ENCODE measurements at regions not wholly inside any gene's neighbourhood (a gene's known extent, or its start where the extent isn't known, plus 50 kb on each side); places are given as distances from the start of the nearest gene placed in this dataset.
"Not testable (repeated sequence)": the region's sequence is repeated elsewhere in the genome, so short reads cannot be mapped to it uniquely, and the experiment has no call there.

- no peak overlapping the region for H3K4me3 ChIP-seq (ENCODE audit: low read length)
- DNase-seq (ENCODE audit: low read depth, low spot score), result no peak
Observed at GRCh38 chr1:198423673-198424072, 116.8 kb downstream of the ATP6V1G3 start.

GRCh38 chr1:198417039-198417438 is 123.4 kb downstream of the ATP6V1G3 start:
- no peak overlapping the region for H3K4me3 ChIP-seq (ENCODE audit: low read length)
- no peak for DNase-seq (ENCODE audit: low read depth, low spot score)

GRCh38 chr1:198416296-198416695 is 124.2 kb downstream of the ATP6V1G3 start:
- no peak overlapping the region for H3K4me3 ChIP-seq (ENCODE audit: low read length)
- DNase-seq (ENCODE audit: low read depth, low spot score), result no peak

- no peak overlapping the region for H3K4me3 ChIP-seq (ENCODE audit: low read length)
- DNase-seq (ENCODE audit: low read depth, low spot score), result no peak
Observed at GRCh38 chr1:198411240-198411639, 129.2 kb downstream of the ATP6V1G3 start.

- no peak for DNase-seq (ENCODE audit: low read depth, low spot score)
- no peak overlapping the region for H3K4me3 ChIP-seq (ENCODE audit: low read length)
Observed at GRCh38 chr1:198408716-198409115, 131.8 kb downstream of the ATP6V1G3 start.

GRCh38 chr1:198404632-198405031 is 135.8 kb downstream of the ATP6V1G3 start:
- not testable (repeated sequence) for H3K4me3 ChIP-seq (ENCODE audit: low read length); DNase-seq (ENCODE audit: low read depth, low spot score)

GRCh38 chr1:198400063-198400462 is 140.4 kb downstream of the ATP6V1G3 start:
- DNase-seq (ENCODE audit: low read depth, low spot score), result no peak
- no peak overlapping the region for H3K4me3 ChIP-seq (ENCODE audit: low read length)

GRCh38 chr1:198399452-198399851 is 141.0 kb downstream of the ATP6V1G3 start:
- DNase-seq (ENCODE audit: low read depth, low spot score), result no peak
- no peak overlapping the region for H3K4me3 ChIP-seq (ENCODE audit: low read length)

- no peak overlapping the region for H3K4me3 ChIP-seq (ENCODE audit: low read length)
- no peak for DNase-seq (ENCODE audit: low read depth, low spot score)
Observed at GRCh38 chr1:198397208-198397808, 143.2 kb downstream of the ATP6V1G3 start.

GRCh38 chr1:198391393-198392020 is 149.0 kb downstream of the ATP6V1G3 start:
- DNase-seq (ENCODE audit: low read depth, low spot score), result no peak
- H3K4me3 ChIP-seq (ENCODE audit: low read length), result no peak overlapping the region

- DNase-seq (ENCODE audit: low read depth, low spot score), result no peak
Observed at GRCh38 chr1:198387587-198387986, 152.9 kb downstream of the ATP6V1G3 start.

GRCh38 chr1:198380275-198380674 is 160.2 kb downstream of the ATP6V1G3 start:
- DNase-seq (ENCODE audit: low read depth, low spot score), result no peak
- H3K4me3 ChIP-seq (ENCODE audit: low read length), result no peak overlapping the region

More at GRCh38 chr1:198387587-198387986, 152.9 kb downstream of the ATP6V1G3 start:
- no peak overlapping the region for H3K4me3 ChIP-seq (ENCODE audit: low read length)

GRCh38 chr1:198377702-198378101 is 162.8 kb downstream of the ATP6V1G3 start:
- no peak for DNase-seq (ENCODE audit: low read depth, low spot score)
- no peak overlapping the region for H3K4me3 ChIP-seq (ENCODE audit: low read length)

- no peak overlapping the region for H3K4me3 ChIP-seq (ENCODE audit: low read length)
- DNase-seq (ENCODE audit: low read depth, low spot score), result no peak
Observed at GRCh38 chr1:198374288-198374687, 166.2 kb downstream of the ATP6V1G3 start.

GRCh38 chr1:198373376-198373775 is 167.1 kb downstream of the ATP6V1G3 start:
- no peak overlapping the region for H3K4me3 ChIP-seq (ENCODE audit: low read length)
- no peak for DNase-seq (ENCODE audit: low read depth, low spot score)
